HEK293 (cell line): ENCODE measurements at regions not wholly inside any gene's neighbourhood (a gene's known extent, or its start where the extent isn't known, plus 50 kb on each side); places are given as distances from the start of the nearest gene placed in this dataset.

ENCODE experiments used
- CTCF ChIA-PET: fragments of 350-600 bp; formaldehyde crosslinking; extraction: SDS; loops from one replicate; lab custom pipeline; 2021; ENCODE audit warnings: antibody characterized with exemption; lab: Yijun Ruan, JAX
- POLR2A ChIA-PET: fragments of 300-600 bp; formaldehyde crosslinking; extraction: SDS; loops from one replicate; lab custom pipeline; 2020; ENCODE audit warnings: antibody characterized with exemption, inconsistent platforms; lab: Yijun Ruan, JAX
- H3K27ac ChIP-seq: fragments of 200-500 bp; sonication (Bioruptor generic); 2 replicates; pipeline ENCODE4 v1.5.1; 2014; ENCODE audit warnings: low read depth, low read length, control low read depth, inconsistent platforms; ENCODE audit errors: extremely low read depth
- H3K36me3 ChIP-seq, 2 experiments: fragments of 200-500 bp in 1 of 2; sonication (Bioruptor generic) in 1 of 2; 1 replicate in 1 of 2; 2 replicates in 1 of 2; pipeline ENCODE4 v1.5.1; 2014 to 2017; ENCODE audit warnings: inconsistent platforms in 2 of 2, low read length in 2 of 2; ENCODE audit not compliant: control insufficient read depth in 2 of 2, insufficient read depth in 1 of 2
- H3K4me1 ChIP-seq: fragments of 200-500 bp; sonication (Bioruptor generic); 2 replicates; pipeline ENCODE4 v1.5.1; 2014; ENCODE audit warnings: mild to moderate bottlenecking, low read length, inconsistent platforms; ENCODE audit not compliant: control insufficient read depth, insufficient read depth
- H3K4me3 ChIP-seq: 2 replicates; pipeline ENCODE4 v1.5.1; 2011; ENCODE audit warnings: low read depth, mild to moderate bottlenecking, control low read depth, low read length, moderate library complexity
- H3K9me3 ChIP-seq: fragments of 200-500 bp; sonication (Bioruptor generic); 2 replicates; pipeline ENCODE4 v1.5.1; 2014; ENCODE audit warnings: low read depth, low read length, inconsistent platforms; ENCODE audit not compliant: control insufficient read depth, insufficient read depth
- BCL11B ChIP-seq: fragments of 450-650 bp; formaldehyde crosslinking; IDR thresholded peaks from 2 replicates; pipeline ENCODE4 v1.5.1; 2016; ENCODE audit warnings: low read depth, missing biosample characterization, missing genetic modification characterization
- HOXD13 ChIP-seq: sonication (generic); formaldehyde crosslinking; IDR thresholded peaks from 2 replicates; pipeline ENCODE4 v1.8.0; 2022; ENCODE audit warnings: missing genetic modification reagents, borderline replicate concordance
- PBX3 ChIP-seq: sonication (generic); formaldehyde crosslinking; IDR thresholded peaks from 2 replicates; pipeline ENCODE4 v1.8.1; 2022; ENCODE audit warnings: mild to moderate bottlenecking, moderate library complexity, missing genetic modification reagents
- PRDM1 ChIP-seq: fragments of 450-650 bp; formaldehyde crosslinking; IDR thresholded peaks from 2 replicates; pipeline ENCODE4; 2016; ENCODE audit warnings: missing biosample characterization, missing genetic modification characterization
- SALL2 ChIP-seq: fragments of 450-650 bp; formaldehyde crosslinking; IDR thresholded peaks from 2 replicates; pipeline ENCODE4 v1.5.0; 2017; ENCODE audit warnings: missing biosample characterization, mild to moderate bottlenecking, missing genetic modification characterization, borderline replicate concordance
- ZBTB48 ChIP-seq: fragments of 450-650 bp; formaldehyde crosslinking; IDR thresholded peaks from 2 replicates; pipeline ENCODE4 v1.5.1; 2016; ENCODE audit warnings: missing biosample characterization, missing genetic modification characterization
- ZBTB8A ChIP-seq: fragments of 450-650 bp; formaldehyde crosslinking; IDR thresholded peaks from 2 replicates; pipeline ENCODE4 v1.5.1; 2016; ENCODE audit warnings: missing biosample characterization, missing genetic modification characterization
- ZNF112 ChIP-seq: fragments of 450-650 bp; formaldehyde crosslinking; IDR thresholded peaks from 2 replicates; pipeline ENCODE4 v1.5.0; 2017; ENCODE audit warnings: missing biosample characterization, missing genetic modification characterization
- ZNF146 ChIP-seq: fragments of 450-650 bp; formaldehyde crosslinking; IDR thresholded peaks from 2 replicates; pipeline ENCODE4 v1.5.1; 2016; ENCODE audit warnings: missing biosample characterization, missing genetic modification characterization
- ZNF16 ChIP-seq: fragments of 450-650 bp; formaldehyde crosslinking; IDR thresholded peaks from 2 replicates; pipeline ENCODE4 v1.5.1; 2016; ENCODE audit warnings: low read depth, missing biosample characterization, missing genetic modification characterization
- ZNF169 ChIP-seq: fragments of 450-650 bp; formaldehyde crosslinking; IDR thresholded peaks from 2 replicates; pipeline ENCODE4 v1.5.1; 2016; ENCODE audit warnings: missing biosample characterization, missing genetic modification characterization
- ZNF175 ChIP-seq: fragments of 450-650 bp; formaldehyde crosslinking; IDR thresholded peaks from 2 replicates; pipeline ENCODE4 v1.5.1; 2016; ENCODE audit warnings: missing biosample characterization, missing genetic modification characterization
- ZNF184 ChIP-seq: fragments of 450-650 bp; IDR thresholded peaks from 2 replicates; pipeline ENCODE4 v1.5.1; 2018; ENCODE audit warnings: missing biosample characterization, mild to moderate bottlenecking, missing genetic modification characterization
- ZNF19 ChIP-seq: fragments of 450-650 bp; formaldehyde crosslinking; IDR thresholded peaks from 2 replicates; pipeline ENCODE4; 2016; ENCODE audit warnings: missing biosample characterization, missing genetic modification characterization, low read depth
- ZNF202 ChIP-seq: fragments of 450-650 bp; formaldehyde crosslinking; IDR thresholded peaks from 2 replicates; pipeline ENCODE4 v1.5.1; 2016; ENCODE audit warnings: missing biosample characterization, missing genetic modification characterization, borderline replicate concordance
- ZNF23 ChIP-seq: fragments of 450-650 bp; formaldehyde crosslinking; IDR thresholded peaks from 2 replicates; pipeline ENCODE4 v1.5.1; 2016; ENCODE audit warnings: missing biosample characterization, missing genetic modification characterization, borderline replicate concordance
- ZNF239 ChIP-seq: fragments of 450-650 bp; formaldehyde crosslinking; IDR thresholded peaks from 2 replicates; pipeline ENCODE4 v1.5.1; 2016; ENCODE audit warnings: missing biosample characterization, missing genetic modification characterization
- ZNF354C ChIP-seq: fragments of 450-650 bp; formaldehyde crosslinking; IDR thresholded peaks from 2 replicates; pipeline ENCODE4 v1.5.1; 2016; ENCODE audit warnings: missing biosample characterization, missing genetic modification characterization, low read depth, borderline replicate concordance
- ZNF416 ChIP-seq: fragments of 450-650 bp; formaldehyde crosslinking; IDR thresholded peaks from 2 replicates; pipeline ENCODE4 v1.5.1; 2016; ENCODE audit warnings: missing biosample characterization, missing genetic modification characterization
- ZNF433 ChIP-seq: fragments of 450-650 bp; formaldehyde crosslinking; IDR thresholded peaks from 2 replicates; pipeline ENCODE4 v1.5.1; 2016; ENCODE audit warnings: missing biosample characterization, missing genetic modification characterization, low read depth
- ZNF530 ChIP-seq: fragments of 450-650 bp; formaldehyde crosslinking; IDR thresholded peaks from 2 replicates; pipeline ENCODE4 v1.5.1; 2016; ENCODE audit warnings: low read depth, missing biosample characterization, missing genetic modification characterization
- ZNF549 ChIP-seq: fragments of 450-650 bp; IDR thresholded peaks from 2 replicates; pipeline ENCODE4 v1.5.1; 2018; ENCODE audit warnings: missing biosample characterization, missing genetic modification characterization, mild to moderate bottlenecking, inconsistent platforms, moderate library complexity
- ZNF561 ChIP-seq: fragments of 450-650 bp; IDR thresholded peaks from 2 replicates; pipeline ENCODE4 v1.5.1; 2018; ENCODE audit warnings: missing biosample characterization, missing genetic modification characterization, borderline replicate concordance
- ZNF623 ChIP-seq: fragments of 450-650 bp; formaldehyde crosslinking; IDR thresholded peaks from 2 replicates; pipeline ENCODE4 v1.5.1; 2016; ENCODE audit warnings: missing biosample characterization, missing genetic modification characterization
- ZNF768 ChIP-seq: fragments of 450-650 bp; formaldehyde crosslinking; IDR thresholded peaks from 2 replicates; pipeline ENCODE4 v1.5.1; 2018; ENCODE audit warnings: missing biosample characterization, mild to moderate bottlenecking, missing genetic modification characterization
- ZNF777 ChIP-seq: fragments of 450-650 bp; formaldehyde crosslinking; IDR thresholded peaks from 2 replicates; pipeline ENCODE4 v1.5.1; 2017; ENCODE audit warnings: missing biosample characterization, missing genetic modification characterization, borderline replicate concordance
- ZNF843 ChIP-seq: fragments of 450-650 bp; formaldehyde crosslinking; IDR thresholded peaks from 2 replicates; pipeline ENCODE4 v1.5.1; 2016; ENCODE audit warnings: missing biosample characterization, missing genetic modification characterization
- ZSCAN16 ChIP-seq: fragments of 450-650 bp; formaldehyde crosslinking; IDR thresholded peaks from 2 replicates; pipeline ENCODE4 v1.5.1; 2016; ENCODE audit warnings: missing biosample characterization, missing genetic modification characterization
- ZSCAN30 ChIP-seq: fragments of 450-650 bp; IDR thresholded peaks from 2 replicates; pipeline ENCODE4 v1.5.1; 2018; ENCODE audit warnings: missing biosample characterization, mild to moderate bottlenecking, missing genetic modification characterization, moderate library complexity
- TF ChIP-seq, protein P1 (sequence below): fragments of 450-650 bp; formaldehyde crosslinking; IDR thresholded peaks from 2 replicates; pipeline ENCODE4 v1.5.1; 2016; ENCODE audit warnings: missing biosample characterization, missing genetic modification characterization, low read depth
- TF ChIP-seq, protein P2 (sequence below): fragments of 450-650 bp; formaldehyde crosslinking; IDR thresholded peaks from 2 replicates; pipeline ENCODE4 v1.5.1; 2016; ENCODE audit warnings: missing biosample characterization, missing genetic modification characterization
- TF ChIP-seq, protein P3 (sequence below): fragments of 450-650 bp; formaldehyde crosslinking; IDR thresholded peaks from 2 replicates; pipeline ENCODE4 v1.5.1; 2017; ENCODE audit warnings: missing biosample characterization, missing genetic modification characterization

DNA sequence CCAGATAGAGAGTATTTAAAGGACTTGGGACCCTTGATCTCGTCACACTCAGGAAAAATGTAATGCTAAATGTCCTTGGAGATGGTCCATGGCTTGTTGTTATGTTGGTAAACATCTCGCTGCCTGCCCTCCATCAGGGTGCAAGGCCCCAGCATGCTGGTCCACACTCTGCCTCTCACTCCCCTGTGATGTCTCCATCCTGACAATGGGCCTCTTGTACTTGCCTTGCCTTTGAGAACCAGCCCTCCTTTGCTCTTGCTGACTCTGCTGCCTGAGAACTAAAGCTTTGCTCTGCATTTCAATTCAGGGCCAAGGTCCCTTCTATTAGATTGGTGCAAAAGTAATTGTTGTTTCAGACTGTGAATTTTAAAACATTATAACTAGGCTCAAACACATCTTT is 131.0 kb upstream of the LMNTD1 start (continued):
- TF ChIP-seq ZNF561 (tag by site-specific recombination) (no peak), ZNF202 (tag by site-specific recombination) (no peak)
- TF ChIP-seq, protein P1, sequence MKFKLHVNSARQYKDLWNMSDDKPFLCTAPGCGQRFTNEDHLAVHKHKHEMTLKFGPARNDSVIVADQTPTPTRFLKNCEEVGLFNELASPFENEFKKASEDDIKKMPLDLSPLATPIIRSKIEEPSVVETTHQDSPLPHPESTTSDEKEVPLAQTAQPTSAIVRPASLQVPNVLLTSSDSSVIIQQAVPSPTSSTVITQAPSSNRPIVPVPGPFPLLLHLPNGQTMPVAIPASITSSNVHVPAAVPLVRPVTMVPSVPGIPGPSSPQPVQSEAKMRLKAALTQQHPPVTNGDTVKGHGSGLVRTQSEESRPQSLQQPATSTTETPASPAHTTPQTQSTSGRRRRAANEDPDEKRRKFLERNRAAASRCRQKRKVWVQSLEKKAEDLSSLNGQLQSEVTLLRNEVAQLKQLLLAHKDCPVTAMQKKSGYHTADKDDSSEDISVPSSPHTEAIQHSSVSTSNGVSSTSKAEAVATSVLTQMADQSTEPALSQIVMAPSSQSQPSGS (tag by site-specific recombination) = no peak

DNA sequence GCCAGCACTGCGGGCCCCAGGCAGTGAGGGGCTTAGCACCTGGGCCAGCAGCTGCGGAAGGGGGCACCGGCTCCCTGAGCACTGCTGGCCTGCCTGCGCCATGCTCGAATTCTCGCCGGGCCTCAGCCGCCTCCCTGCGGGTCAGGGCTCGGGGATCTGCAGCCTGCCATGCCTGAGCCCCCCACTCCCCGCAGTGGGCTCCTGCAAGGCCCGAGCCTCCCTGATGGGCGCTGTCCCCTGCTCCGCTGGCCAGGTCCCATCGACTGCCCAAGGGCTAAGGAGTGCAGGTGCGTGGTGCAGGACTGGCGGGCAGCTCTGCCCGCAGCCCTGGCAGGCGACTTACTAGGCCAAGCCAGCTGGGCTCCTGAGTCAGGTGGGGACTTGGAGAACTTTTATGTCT is 133.3 kb upstream of the LMNTD1 start:
- no peak overlapping the region for H3K27ac ChIP-seq
- CTCF ChIA-PET = interaction anchor here (0.5 kb wide), 1 partner anchor 274 kb away, joined by 3 read pairs; no protein-coding TSS in a partner anchor
- H3K36me3 ChIP-seq = no peaks in the 10 kb centered on the region
- H3K4me1 ChIP-seq = peaks cover 24% of the 10 kb centered on the region
- no peaks in the 10 kb centered on the region for H3K9me3 ChIP-seq
- no peak overlapping the region for H3K4me3 ChIP-seq
- no peak for TF ChIP-seq ZNF239 (tag by site-specific recombination)
- TF ChIP-seq ZNF416 = no peak
- no peak for TF ChIP-seq ZNF777 (tag by site-specific recombination)
- TF ChIP-seq BCL11B (tag by site-specific recombination) = no peak
- no peak for TF ChIP-seq ZNF549
- TF ChIP-seq ZNF561 (tag by site-specific recombination) = no peak
- TF ChIP-seq ZBTB8A (tag by site-specific recombination) = no peak
- TF ChIP-seq ZNF433 (tag by site-specific recombination) = no peak
- no peak for TF ChIP-seq ZNF16 (tag by site-specific recombination)
- TF ChIP-seq ZNF184 (tag by site-specific recombination) = no peak
- TF ChIP-seq ZNF843 (tag by site-specific recombination) = no peak
- TF ChIP-seq ZBTB48 (tag by site-specific recombination) = no peak
- TF ChIP-seq, protein P2, sequence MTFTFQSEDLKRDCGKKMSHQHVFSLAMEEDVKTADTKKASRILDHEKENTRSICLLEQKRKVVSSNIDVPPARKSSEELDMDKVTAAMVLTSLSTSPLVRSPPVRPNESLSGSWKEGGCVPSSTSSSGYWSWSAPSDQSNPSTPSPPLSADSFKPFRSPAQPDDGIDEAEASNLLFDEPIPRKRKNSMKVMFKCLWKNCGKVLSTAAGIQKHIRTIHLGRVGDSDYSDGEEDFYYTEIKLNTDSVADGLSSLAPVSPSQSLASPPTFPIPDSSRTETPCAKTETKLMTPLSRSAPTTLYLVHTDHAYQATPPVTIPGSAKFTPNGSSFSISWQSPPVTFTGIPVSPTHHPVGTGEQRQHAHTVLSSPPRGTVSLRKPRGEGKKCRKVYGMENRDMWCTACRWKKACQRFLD (tag by site-specific recombination) = no peak
- TF ChIP-seq ZNF175 (tag by site-specific recombination) = no peak
- TF ChIP-seq HOXD13 = no peak
- POLR2A ChIA-PET = no interaction called here

DNA sequence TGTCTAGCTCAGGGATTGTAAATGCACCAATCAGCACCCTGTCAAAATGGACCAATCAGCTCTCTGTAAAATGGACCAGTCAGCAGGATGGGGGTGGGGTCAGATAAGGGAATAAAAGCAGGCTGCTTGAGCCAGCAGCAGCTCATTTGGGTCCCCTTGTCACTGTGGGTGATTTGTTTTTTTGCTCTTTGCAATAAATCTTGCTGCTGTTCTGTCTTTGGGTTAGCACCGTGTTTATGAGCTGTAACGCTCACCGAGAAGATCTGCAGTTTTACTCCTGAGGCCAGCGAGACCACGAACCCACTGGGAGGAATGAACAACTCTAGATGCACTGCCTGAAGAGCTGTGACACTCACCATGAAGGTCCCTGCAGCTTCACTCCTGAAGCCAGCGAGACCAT is 134.1 kb upstream of the LMNTD1 start:
- ChIA-PET POLR2A (no interaction called here), CTCF (no interaction called here)
- TF ChIP-seq ZNF169 (no peak), SALL2 (tag by site-specific recombination) (no peak), ZNF112 (no peak), ZNF19 (tag by site-specific recombination) (no peak), ZNF354C (no peak), PBX3 (CRISPR knock-in tag) (no peak), ZNF146 (no peak), ZNF23 (tag by site-specific recombination) (no peak), ZSCAN30 (no peak), ZNF202 (tag by site-specific recombination) (no peak), ZNF623 (tag by site-specific recombination) (no peak), PRDM1 (tag by site-specific recombination) (no peak), ZSCAN16 (no peak), ZNF530 (tag by site-specific recombination) (no peak), ZNF768 (tag by site-specific recombination) (no peak)
- TF ChIP-seq, protein P3, sequence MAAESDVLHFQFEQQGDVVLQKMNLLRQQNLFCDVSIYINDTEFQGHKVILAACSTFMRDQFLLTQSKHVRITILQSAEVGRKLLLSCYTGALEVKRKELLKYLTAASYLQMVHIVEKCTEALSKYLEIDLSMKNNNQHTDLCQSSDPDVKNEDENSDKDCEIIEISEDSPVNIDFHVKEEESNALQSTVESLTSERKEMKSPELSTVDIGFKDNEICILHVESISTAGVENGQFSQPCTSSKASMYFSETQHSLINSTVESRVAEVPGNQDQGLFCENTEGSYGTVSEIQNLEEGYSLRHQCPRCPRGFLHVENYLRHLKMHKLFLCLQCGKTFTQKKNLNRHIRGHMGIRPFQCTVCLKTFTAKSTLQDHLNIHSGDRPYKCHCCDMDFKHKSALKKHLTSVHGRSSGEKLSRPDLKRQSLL (tag by site-specific recombination) = no peak

More for the DNA sequence above, 134.1 kb upstream of the LMNTD1 start:
- H3K9me3 ChIP-seq = no peaks in the 10 kb centered on the region
- H3K4me1 ChIP-seq = peaks cover 28% of the 10 kb centered on the region
- no peaks in the 10 kb centered on the region for H3K36me3 ChIP-seq
- H3K4me3 ChIP-seq = no peak overlapping the region
- no peak overlapping the region for H3K27ac ChIP-seq
